Stomach (tissue), 4 donors: ENCODE measurements at regions not wholly inside any gene's neighbourhood (a gene's known extent, or its start where the extent isn't known, plus 50 kb on each side); places are given as distances from the start of the nearest gene placed in this dataset.

Experiments used
- EP300 ChIP-seq: sonication (generic); formaldehyde crosslinking; IDR thresholded peaks from one replicate; pipeline ENCODE4 v1.6.1; 2017; ENCODE audit warnings: antibody characterized with exemption
- POLR2A ChIP-seq, 4 donors: fragments of 450-650 bp; IDR thresholded peaks; one replicate each; pipeline ENCODE4 v1.6.1; 2016; ENCODE audit warnings: antibody characterized with exemption in 4 of 4, control low read depth in 2 of 4, mild to moderate bottlenecking in 1 of 4, moderate library complexity in 1 of 4
- POLR2AphosphoS5 ChIP-seq, 3 donors: sonication (generic); formaldehyde crosslinking; IDR thresholded peaks; one replicate each; pipeline ENCODE4 v1.6.1; 2016; ENCODE audit warnings: antibody characterized with exemption in 3 of 3
- TF ChIP-seq, protein P1 (sequence below), 7 experiments: fragments of 450-650 bp in 4 of 7; fragments of 200-600 bp in 3 of 7; sonication (generic) in 3 of 7; IDR thresholded peaks; one replicate each; pipeline ENCODE4 v1.5.1; 2016 to 2019; ENCODE audit warnings: antibody characterized with exemption in 7 of 7, control low read depth in 2 of 7, mild to moderate bottlenecking in 1 of 7

DNA sequence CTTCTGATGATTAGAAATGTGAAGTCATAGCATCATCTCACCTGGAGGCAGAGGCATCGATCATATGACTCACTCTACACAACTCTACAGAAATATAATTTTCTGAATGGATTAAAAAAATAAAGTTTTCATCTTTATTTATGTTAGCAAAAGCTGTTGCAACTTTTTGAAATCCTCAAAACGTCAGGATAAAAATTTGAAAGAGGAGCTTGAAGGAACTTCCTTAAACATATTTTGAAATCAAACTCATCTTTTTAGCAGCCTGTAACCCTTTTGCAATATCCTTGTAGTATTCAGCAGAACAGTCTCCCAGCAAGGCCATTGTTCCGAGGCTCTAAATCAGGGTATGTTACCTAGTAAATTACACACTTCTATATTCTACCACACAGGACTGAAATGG, 985.4 kb downstream of the PLOD2 start:
- TF ChIP-seq, protein P1, sequence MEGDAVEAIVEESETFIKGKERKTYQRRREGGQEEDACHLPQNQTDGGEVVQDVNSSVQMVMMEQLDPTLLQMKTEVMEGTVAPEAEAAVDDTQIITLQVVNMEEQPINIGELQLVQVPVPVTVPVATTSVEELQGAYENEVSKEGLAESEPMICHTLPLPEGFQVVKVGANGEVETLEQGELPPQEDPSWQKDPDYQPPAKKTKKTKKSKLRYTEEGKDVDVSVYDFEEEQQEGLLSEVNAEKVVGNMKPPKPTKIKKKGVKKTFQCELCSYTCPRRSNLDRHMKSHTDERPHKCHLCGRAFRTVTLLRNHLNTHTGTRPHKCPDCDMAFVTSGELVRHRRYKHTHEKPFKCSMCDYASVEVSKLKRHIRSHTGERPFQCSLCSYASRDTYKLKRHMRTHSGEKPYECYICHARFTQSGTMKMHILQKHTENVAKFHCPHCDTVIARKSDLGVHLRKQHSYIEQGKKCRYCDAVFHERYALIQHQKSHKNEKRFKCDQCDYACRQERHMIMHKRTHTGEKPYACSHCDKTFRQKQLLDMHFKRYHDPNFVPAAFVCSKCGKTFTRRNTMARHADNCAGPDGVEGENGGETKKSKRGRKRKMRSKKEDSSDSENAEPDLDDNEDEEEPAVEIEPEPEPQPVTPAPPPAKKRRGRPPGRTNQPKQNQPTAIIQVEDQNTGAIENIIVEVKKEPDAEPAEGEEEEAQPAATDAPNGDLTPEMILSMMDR (IDR thresholded peaks at IDR 0.05): no peak
- TF ChIP-seq POLR2A (IDR thresholded peaks at IDR 0.05): no peak
- TF ChIP-seq POLR2AphosphoS5 (IDR thresholded peaks at IDR 0.05): no peak
- TF ChIP-seq EP300: no peak
